T-helper 1 cell treated with Interleukin-12 subunit alpha and Interleukin-12 subunit beta and Interleukin-4 antibody, amounts not matched to agents 30 ng/mL and 1 ng/mL, for 36 hours (primary cell): ENCODE measurements at regions not wholly inside any gene's neighbourhood (a gene's known extent, or its start where the extent isn't known, plus 50 kb on each side); places are given as distances from the start of the nearest gene placed in this dataset.

Experiments
- intact Hi-C: fragments of 100-400 bp; cut with micrococcal nuclease; formaldehyde crosslinking; loops from one replicate; pipeline ENCODE4 v1.15.1; 2024

DNA sequence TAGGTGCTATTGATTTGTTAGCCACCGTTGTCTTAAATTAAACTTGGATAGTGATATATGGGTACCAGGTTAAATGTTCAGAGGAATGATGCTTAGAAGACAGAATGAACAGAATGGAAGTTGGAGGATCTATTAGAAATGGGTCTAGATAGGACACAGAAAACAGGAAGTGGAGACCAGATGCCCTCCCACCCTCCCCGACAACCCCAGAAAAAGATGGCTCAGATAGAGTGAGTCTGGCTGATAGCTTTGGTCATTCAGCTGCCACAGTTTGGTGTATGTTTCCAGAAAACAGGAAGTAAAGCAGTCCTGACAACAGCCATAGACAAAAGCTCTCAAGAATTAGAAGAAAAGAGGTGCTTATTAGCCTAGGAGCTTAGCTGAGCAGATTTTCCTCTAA is 71.5 kb upstream of the DSG1 start:
- intact Hi-C loops = no loop called here

DNA sequence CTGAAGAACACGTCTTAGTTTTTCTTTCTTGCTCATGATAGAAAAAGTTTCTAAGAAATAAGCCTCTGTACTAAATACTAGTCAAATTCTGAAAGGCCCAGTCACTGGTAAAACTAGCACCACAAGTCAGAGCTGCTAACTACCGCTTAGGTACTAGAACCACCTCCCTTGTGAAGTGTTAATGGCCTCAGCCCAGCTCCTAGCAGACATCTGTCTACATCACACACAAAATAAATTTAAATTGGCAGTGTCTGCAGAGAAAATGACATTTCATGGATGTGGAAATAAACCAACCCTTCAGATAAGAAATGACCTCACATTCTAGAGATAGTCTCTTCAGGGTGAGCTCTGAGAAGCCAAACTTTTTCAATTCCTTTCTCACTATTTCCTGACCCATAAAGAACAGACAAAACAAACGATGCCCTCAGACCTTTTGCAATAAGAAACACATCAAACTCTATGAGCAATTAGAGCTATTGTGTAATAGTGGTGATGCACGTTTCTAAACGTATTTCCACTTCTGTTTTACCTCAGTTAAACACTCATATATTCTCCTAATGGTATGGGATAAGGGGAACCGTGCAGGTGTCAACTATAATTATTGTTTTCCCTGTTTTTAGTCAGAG is 70.3 kb upstream of the DSG1 start:
- intact Hi-C loops = no loop called here

DNA sequence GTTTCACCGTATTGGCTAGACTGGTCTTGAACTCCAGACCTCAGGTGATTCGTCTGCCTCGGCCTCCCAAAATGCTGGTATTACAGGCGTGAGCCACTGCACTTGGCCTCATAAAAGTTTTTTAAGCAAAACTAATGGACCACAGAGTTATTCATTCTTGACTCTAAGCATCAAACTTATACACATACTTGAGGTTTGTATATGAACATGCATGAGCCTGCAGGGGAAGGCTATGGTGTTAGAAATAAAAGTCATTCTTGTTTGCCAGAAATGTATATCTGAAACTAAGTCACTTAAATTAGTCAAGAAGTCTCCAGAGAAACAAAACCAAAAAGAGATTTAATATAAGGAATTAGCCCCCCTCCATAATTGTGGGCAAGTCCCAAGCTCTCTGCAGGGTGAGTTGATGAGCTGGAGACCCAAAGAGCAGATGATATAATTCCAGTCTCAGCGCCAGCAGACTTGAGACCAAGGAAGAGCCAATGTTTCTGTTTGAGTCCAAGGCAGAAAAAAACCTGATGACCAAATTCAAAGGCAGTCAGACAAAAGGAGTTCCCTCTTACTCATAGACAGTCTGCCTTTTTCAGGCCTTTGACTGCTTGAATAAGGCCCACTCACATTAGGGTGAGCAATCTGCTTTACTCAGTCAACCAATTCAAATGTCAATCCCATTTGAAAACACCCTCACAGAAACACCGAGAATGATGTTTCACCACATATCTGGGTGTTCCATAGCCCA is 69.0 kb upstream of the DSG1 start:
- intact Hi-C loops = no loop called here

DNA sequence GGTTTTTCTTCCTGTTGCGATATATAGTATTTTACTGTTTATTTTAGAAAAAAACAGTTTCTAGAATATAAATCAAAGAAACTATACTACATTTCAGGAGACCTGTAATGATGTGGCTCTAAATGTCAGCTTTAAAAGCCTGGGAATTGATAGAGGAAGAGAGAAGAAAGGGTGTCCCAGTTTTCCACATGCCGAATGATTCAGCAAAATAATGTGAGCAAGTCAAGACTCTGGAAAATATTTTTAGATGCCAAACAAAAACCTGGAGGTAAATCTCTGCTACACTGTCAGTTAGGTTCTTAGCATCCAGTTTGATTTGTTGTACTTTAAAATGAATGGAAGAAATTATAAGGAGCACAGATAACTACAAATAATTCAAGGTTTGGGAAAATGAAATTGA is 67.1 kb upstream of the DSG1 start:
- intact Hi-C loops = loop anchor here (5.0 kb wide), 1 partner anchor 51 kb away; no protein-coding TSS in a partner anchor

DNA sequence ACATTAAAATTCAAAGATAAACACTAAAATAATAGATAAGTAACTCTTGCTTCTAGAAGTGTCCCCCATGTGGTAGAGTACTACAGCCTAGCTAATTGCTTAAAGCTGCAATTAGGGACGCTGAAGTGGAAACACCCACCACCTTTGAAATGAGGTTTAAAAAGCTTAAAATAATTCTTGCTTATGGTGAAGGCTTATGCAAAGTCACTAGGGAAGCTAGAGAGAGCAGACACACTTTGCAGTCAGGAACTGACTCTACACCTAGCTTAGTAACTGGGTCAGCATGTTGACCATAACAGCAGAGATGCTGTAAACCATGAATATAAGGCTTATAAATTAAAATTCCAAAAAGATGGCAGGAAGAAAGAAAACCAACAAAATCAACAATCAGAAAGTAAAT is 65.4 kb upstream of the DSG1 start:
- intact Hi-C loops = loop anchor here (5.0 kb wide), 1 partner anchor 50 kb away; no protein-coding TSS in a partner anchor

DNA sequence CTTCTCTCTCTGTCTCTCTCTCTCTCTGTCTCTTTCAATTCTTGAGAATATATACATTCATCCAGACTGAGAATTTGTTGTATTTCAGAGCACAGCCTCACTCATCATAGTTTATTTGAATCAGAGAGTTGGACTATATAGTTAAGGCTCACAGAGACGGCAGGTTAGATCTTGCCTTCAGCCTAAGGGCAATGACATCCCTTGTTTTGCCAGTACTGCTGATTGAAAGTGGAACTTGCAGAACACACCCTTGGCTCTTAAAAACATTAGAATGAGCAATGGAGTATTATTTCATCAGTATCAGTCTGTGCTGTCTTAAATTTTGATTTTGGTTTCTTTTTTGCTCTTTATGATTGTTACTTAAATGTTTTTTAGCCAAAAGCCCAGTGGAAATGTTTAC is 62.0 kb upstream of the DSG1 start:
- intact Hi-C loops = no loop called here

DNA sequence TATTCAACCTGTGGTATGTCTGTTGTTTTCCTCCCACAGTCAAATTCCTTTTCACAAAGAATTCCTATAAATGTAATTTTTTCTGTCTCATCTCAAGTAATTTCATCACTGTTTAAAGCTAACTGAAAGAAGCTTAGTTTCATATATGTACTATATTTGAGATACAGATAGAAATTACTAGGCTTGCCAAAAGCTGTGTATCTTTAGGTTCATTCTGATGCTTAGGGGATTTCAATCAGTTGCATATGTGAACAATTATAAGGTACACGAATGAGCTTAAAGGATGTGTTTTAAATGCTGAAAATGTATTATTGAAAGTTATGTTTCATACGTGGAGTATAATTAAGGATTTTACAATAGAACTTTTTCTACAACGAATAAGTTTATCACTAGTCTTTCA is 59.2 kb upstream of the DSG1 start:
- intact Hi-C loops = no loop called here

DNA sequence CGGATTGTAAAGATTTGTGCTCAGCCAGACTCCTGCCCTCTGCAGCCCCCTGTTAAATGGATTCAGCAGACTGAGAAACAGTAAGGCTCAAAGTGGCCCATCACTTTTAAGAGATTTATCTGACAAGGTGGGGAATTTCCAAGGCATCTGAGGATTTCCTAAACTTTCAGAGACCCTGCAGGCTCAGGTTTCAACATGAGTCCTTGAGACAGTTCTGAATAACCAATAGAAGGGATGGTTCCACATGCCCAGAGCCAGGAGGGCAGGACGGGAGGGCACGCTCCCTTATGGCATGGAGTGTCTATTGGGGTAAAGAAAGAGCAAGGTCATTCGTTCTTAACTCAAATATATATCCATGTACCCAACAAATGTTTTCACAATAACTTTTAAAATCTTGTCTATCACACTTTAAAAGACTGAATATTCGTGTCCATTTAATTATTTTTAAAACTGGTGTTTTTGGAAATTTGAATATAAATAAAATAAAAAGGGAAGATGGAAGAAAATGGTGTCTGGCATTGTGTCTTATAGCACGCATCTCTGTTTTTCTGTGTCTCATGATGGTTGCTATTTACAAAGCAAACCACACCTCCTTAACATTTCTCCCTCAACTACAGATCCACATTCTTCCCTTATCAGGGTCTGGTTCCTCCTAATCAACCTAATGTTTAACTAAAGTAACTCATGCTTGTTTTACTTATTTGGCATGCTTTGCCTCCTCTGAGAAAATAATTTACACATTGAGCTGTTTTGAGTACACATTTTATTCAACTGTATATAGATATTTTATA is 56.0 kb upstream of the DSG1 start:
- intact Hi-C loops = no loop called here

DNA sequence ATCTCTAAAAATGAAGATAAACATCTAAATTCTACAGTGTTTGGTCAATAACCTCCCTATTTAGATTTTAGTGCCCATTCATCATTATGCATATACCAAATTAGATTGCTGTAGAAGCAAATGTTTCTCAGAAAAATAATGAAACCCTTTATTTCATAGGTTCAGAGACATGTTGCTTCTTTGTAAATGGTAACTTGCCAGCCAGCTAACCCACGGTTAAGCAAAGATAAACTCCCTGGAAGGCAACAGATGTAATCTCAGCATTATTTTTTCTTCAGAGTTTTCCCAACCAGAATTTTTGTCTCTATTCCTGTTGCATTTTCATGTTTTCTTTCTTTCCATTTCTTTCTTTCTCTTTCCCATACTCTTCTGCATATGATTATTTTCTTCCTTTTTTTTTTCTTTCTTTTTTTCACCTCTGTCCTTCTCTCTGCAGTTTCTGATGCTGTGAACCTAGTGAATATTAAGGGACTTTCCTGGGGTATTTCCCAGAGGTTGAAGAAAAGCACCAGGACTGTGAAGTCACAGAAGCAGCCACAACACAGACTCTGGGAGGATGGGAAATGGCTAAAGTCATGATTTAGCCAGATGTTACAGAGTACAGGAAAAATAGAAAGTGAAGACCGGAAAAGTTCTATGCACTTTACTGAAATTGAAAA is 50.0 kb upstream of the DSG1 start:
- intact Hi-C loops = no loop called here
